HepG2 (cell line): ENCODE measurements at regions not wholly inside any gene's neighbourhood (a gene's known extent, or its start where the extent isn't known, plus 50 kb on each side); places are given as distances from the start of the nearest gene placed in this dataset.

ENCODE experiments used
- ATAC-seq: fragments of 200-7000 bp; cut with Tn5 transposase; 3 replicates; pipeline ENCODE4 v1.9.1; 2020; ENCODE audit warnings: mild to moderate bottlenecking, moderate library complexity
- BruUV-seq: library from RNA; stranded (reverse); fragments of 400-500 nt; replicated peaks from 2 replicates; lab custom pipeline; 2021; lab: Mats Ljungman, UMichigan
- CTCF ChIA-PET: fragments of 300-600 bp; formaldehyde crosslinking; extraction: SDS; loops from one replicate; lab custom pipeline; 2021; ENCODE audit warnings: low total read pairs, inconsistent platforms, low intra/inter-chr PET ratio; lab: Yijun Ruan, JAX
- POLR2A ChIA-PET: fragments of 350-600 bp; sonication (Branson Sonifier 250); formaldehyde crosslinking; loops from one replicate; lab custom pipeline; 2020; ENCODE audit warnings: antibody characterized with exemption, inconsistent platforms; lab: Yijun Ruan, JAX
- DNase-seq: peaks from one replicate; pipeline ENCODE4 v3.0.0-alpha.2; 2015; ENCODE audit warnings: low spot score
- FAIRE-seq: peaks from 3 replicates; lab custom pipeline; 2011; peaks lifted over from hg19 to GRCh38; lab: Jason Lieb, UNC
- H2AFZ ChIP-seq: one replicate; pipeline ENCODE4 v1.6.1; 2011; ENCODE audit warnings: low read length, inconsistent platforms
- H3K27ac ChIP-seq: fragments of 300-600 bp; 3 replicates; pipeline ENCODE4 v1.8.0; 2011; ENCODE audit warnings: mixed run types, mild to moderate bottlenecking, mixed read lengths, low read length, inconsistent platforms; ENCODE audit not compliant: insufficient read depth; ENCODE audit errors: extremely low read length
- H3K27me3 ChIP-seq, 2 experiments: fragments of 200-600 bp in 1 of 2; 2 replicates in 1 of 2; 3 replicates in 1 of 2; pipeline versions ENCODE4 v1.6.0 to v1.8.0; 2011; ENCODE audit warnings: low read length in 2 of 2, mild to moderate bottlenecking in 2 of 2, moderate library complexity in 2 of 2, inconsistent platforms in 1 of 2; ENCODE audit not compliant: insufficient read depth in 2 of 2, control insufficient read depth in 1 of 2
- H3K36me3 ChIP-seq, 2 experiments: fragments of 200-600 bp in 1 of 2; replicated peaks in 1 of 2; 2 replicates in 1 of 2; 3 replicates in 1 of 2; pipeline versions ENCODE4 v1.5.1 to v1.8.0; 2011; ENCODE audit warnings: low read length in 2 of 2, inconsistent platforms in 1 of 2; ENCODE audit not compliant: insufficient read depth in 2 of 2, control insufficient read depth in 1 of 2
- H3K4me1 ChIP-seq: 2 replicates; pipeline ENCODE4 v1.5.1; 2012; ENCODE audit warnings: low read length, inconsistent platforms; ENCODE audit not compliant: insufficient read depth
- H3K4me2 ChIP-seq: 2 replicates; pipeline ENCODE4 v1.6.0; 2011; ENCODE audit warnings: low read depth, low read length, inconsistent platforms
- H3K4me3 ChIP-seq, 3 experiments: fragments of 200-600 bp in 1 of 3; sonication (generic), shearing (Covaris generic) in 1 of 3; replicated peaks in 1 of 3; 2 replicates each; pipeline ENCODE4 v1.5.1; 2011 to 2016; ENCODE audit warnings: low read length in 3 of 3, inconsistent platforms in 2 of 3, low read depth in 2 of 3, mild to moderate bottlenecking in 2 of 3, control low read depth in 1 of 3, mixed read lengths in 1 of 3; ENCODE audit not compliant: insufficient read depth in 1 of 3
- H3K79me2 ChIP-seq: one replicate; pipeline ENCODE4 v1.6.1; 2011; ENCODE audit warnings: low read length, inconsistent platforms; ENCODE audit not compliant: insufficient read depth
- H3K9ac ChIP-seq: 2 replicates; pipeline ENCODE4 v1.6.0; 2011; ENCODE audit warnings: mild to moderate bottlenecking, low read depth, low read length, inconsistent platforms; ENCODE audit not compliant: insufficient read depth
- H3K9me3 ChIP-seq: 2 replicates; pipeline ENCODE4 v1.5.1; 2012; ENCODE audit warnings: mild to moderate bottlenecking, low read length
- H4K20me1 ChIP-seq: 2 replicates; pipeline ENCODE4 v1.6.0; 2011; ENCODE audit warnings: inconsistent platforms, mild to moderate bottlenecking, low read length, moderate library complexity; ENCODE audit not compliant: insufficient read depth
- BORCS8-MEF2B ChIP-seq: sonication (generic); formaldehyde crosslinking; IDR thresholded peaks from 2 replicates; pipeline ENCODE4 v1.8.0; 2022; ENCODE audit warnings: mild to moderate bottlenecking, missing genetic modification reagents
- CHD2 ChIP-seq: IDR thresholded peaks from 2 replicates; pipeline ENCODE4 v1.6.1; 2011; ENCODE audit warnings: low read depth, low read length, improper control_type of control experiment
- ELK4 ChIP-seq: sonication (generic); formaldehyde crosslinking; IDR thresholded peaks from 2 replicates; pipeline ENCODE4 v1.9.0; 2021; ENCODE audit warnings: missing genetic modification reagents, borderline replicate concordance
- FLYWCH1 ChIP-seq: sonication (generic); formaldehyde crosslinking; IDR thresholded peaks from 2 replicates; pipeline ENCODE4 v1.8.1; 2023; ENCODE audit warnings: mild to moderate bottlenecking, missing genetic modification reagents
- GTF3A ChIP-seq: sonication (generic); formaldehyde crosslinking; conservative IDR thresholded peaks from 2 replicates; pipeline ENCODE4 v1.4.0; 2020; ENCODE audit warnings: mild to moderate bottlenecking, missing genetic modification reagents
- HNRNPLL ChIP-seq: fragments of 200-400 bp; formaldehyde crosslinking; IDR thresholded peaks from 2 replicates; pipeline ENCODE4 v1.6.1; 2017; ENCODE audit warnings: mild to moderate bottlenecking, low read depth, low read length; ENCODE audit not compliant: poor library complexity, severe bottlenecking
- MED8 ChIP-seq: sonication (generic); formaldehyde crosslinking; IDR thresholded peaks from 2 replicates; pipeline ENCODE4 v1.8.1; 2023; ENCODE audit warnings: mild to moderate bottlenecking, missing genetic modification reagents; ENCODE audit not compliant: insufficient replicate concordance
- MEIS2 ChIP-seq: sonication (generic); formaldehyde crosslinking; IDR thresholded peaks from 2 replicates; pipeline ENCODE4 v1.9.0; 2021; ENCODE audit warnings: mild to moderate bottlenecking, missing genetic modification reagents
- SAP130 ChIP-seq: IDR thresholded peaks from 2 replicates; pipeline ENCODE4 v1.6.1; 2016; ENCODE audit warnings: low read depth
- SIN3A ChIP-seq: IDR thresholded peaks from 2 replicates; pipeline ENCODE4 v1.6.1; 2011; ENCODE audit warnings: low read depth, mild to moderate bottlenecking, control low read depth, low read length, borderline replicate concordance
- SOX13 ChIP-seq, 3 experiments: fragments of 450-650 bp in 1 of 3; sonication (generic) in 1 of 3; formaldehyde crosslinking in 1 of 3; IDR thresholded peaks in 2 of 3; conservative IDR thresholded peaks in 1 of 3; 2 replicates each; pipeline versions ENCODE4 v1.5.0 to v1.6.1; 2016 to 2020; ENCODE audit warnings: antibody characterized with exemption in 1 of 3, mild to moderate bottlenecking in 1 of 3, missing compliant biosample characterization in 1 of 3, missing genetic modification reagents in 1 of 3, moderate library complexity in 1 of 3
- ZFP91 ChIP-seq: sonication (generic); formaldehyde crosslinking; IDR thresholded peaks from 2 replicates; pipeline ENCODE4 v1.9.0; 2022; ENCODE audit warnings: missing genetic modification reagents, mild to moderate bottlenecking, borderline replicate concordance
- ZNF142 ChIP-seq: sonication (generic); formaldehyde crosslinking; IDR thresholded peaks from 2 replicates; pipeline ENCODE4 v1.4.0; 2020; ENCODE audit warnings: missing genetic modification reagents
- ZNF292 ChIP-seq: sonication (generic); formaldehyde crosslinking; IDR thresholded peaks from 2 replicates; pipeline ENCODE4 v1.8.1; 2022; ENCODE audit warnings: mild to moderate bottlenecking, low read depth, missing genetic modification reagents, borderline replicate concordance
- ZNF34 ChIP-seq: sonication (generic); formaldehyde crosslinking; IDR thresholded peaks from 2 replicates; pipeline ENCODE4 v1.4.0; 2020; ENCODE audit warnings: mild to moderate bottlenecking, missing genetic modification reagents, borderline replicate concordance
- ZNF451 ChIP-seq: sonication (generic); formaldehyde crosslinking; IDR thresholded peaks from 2 replicates; pipeline ENCODE4 v1.5.0; 2020; ENCODE audit warnings: mild to moderate bottlenecking, missing genetic modification reagents
- ZNF460 ChIP-seq: sonication (generic); formaldehyde crosslinking; IDR thresholded peaks from 2 replicates; pipeline ENCODE4 v1.5.1; 2020; ENCODE audit warnings: missing genetic modification reagents, mild to moderate bottlenecking, borderline replicate concordance
- WGBS: methylation state at CpG from one replicate; pipeline ENCODE4 v1.1.6; 2017; ENCODE audit warnings: low lambda C conversion rate; 5-methylcytosine and 5-hydroxymethylcytosine counted together
- in situ Hi-C: cut with HindIII; loops from 2 replicates; pipeline ENCODE4 v1.10.0; 2017; ENCODE audit warnings: low pct_unique_long_range_greater_than_20kb; ENCODE audit not compliant: extremely low pct_ligation_motif_present
- intact Hi-C: fragments of 100-400 bp; cut with micrococcal nuclease; formaldehyde crosslinking; loops from one replicate; pipeline ENCODE4 v1.10.0; 2022; ENCODE audit not compliant: unreplicated experiment

GRCh38 chr4:170803492-170803891, 713.7 kb upstream of the AADAT start:
- Histone ChIP-seq H3K4me3 (no peak overlapping the region), H3K4me2 (no peak overlapping the region), H3K27ac (no peak overlapping the region), H2AFZ (no peak overlapping the region), H3K4me1 (no peaks in the 10 kb centered on the region), H3K9ac (no peak overlapping the region), H3K36me3 (no peaks in the 10 kb centered on the region), H4K20me1 (no peaks in the 10 kb centered on the region), H3K79me2 (no peaks in the 10 kb centered on the region), H3K27me3 (no peaks in the 10 kb centered on the region), H3K9me3 (no peaks in the 10 kb centered on the region)
- BruUV-seq: no TSS peak
- in situ Hi-C loops: no loop called here
- WGBS: 35% methylated on average over 1 of the region's 1 CpG
- no peak for FAIRE-seq
- ChIA-PET CTCF (no interaction called here), POLR2A (no interaction called here)
- no peak for ATAC-seq
- no peak for DNase-seq
- intact Hi-C loops: no loop called here
- TF ChIP-seq CHD2 (no peak), ZFP91 (CRISPR knock-in tag) (no peak), ZNF34 (CRISPR knock-in tag) (no peak), SIN3A (no peak), ZNF292 (CRISPR knock-in tag) (no peak), FLYWCH1 (CRISPR knock-in tag) (no peak), ELK4 (CRISPR knock-in tag) (no peak), GTF3A (CRISPR knock-in tag) (no peak), MED8 (no peak), ZNF142 (no peak), MEIS2 (CRISPR knock-in tag) (no peak), HNRNPLL (no peak), ZNF451 (CRISPR knock-in tag) (no peak), ZNF460 (no peak), SAP130 (no peak), SOX13 (IDR thresholded peaks at IDR 0.05) (no peak), SOX13 (CRISPR knock-in tag; conservative IDR thresholded peaks at IDR 0.05 in 1 of 2, IDR thresholded peaks at IDR 0.05 in 1 of 2) (no peak), BORCS8-MEF2B (no peak)
